ENCODE measurements at regions not wholly inside any gene's neighbourhood (a gene's known extent, or its start where the extent isn't known, plus 50 kb on each side); places are given as distances from the start of the nearest gene placed in this dataset.
A peak's percentile ranks its signal among the peaks of the same experiment; 100 is the strongest.

- Histone ChIP-seq H3K27ac (ENCODE audit: insufficient read depth, low read length) (no peak overlapping the region), H3K9ac (ENCODE audit: low read depth, low read length) (no peak overlapping the region), H3K23ac (ENCODE audit: low read depth, low read length) (no peak overlapping the region), H2BK120ac (ENCODE audit: low read depth, low read length) (peak overlapping the region; percentile 53; the same call in 1 of the 2 replicates), H3K27me3 (ENCODE audit: control insufficient read depth, insufficient read depth, low read length) (no peaks in the 10 kb centered on the region), H2AK9ac (replicated peaks; ENCODE audit: low read depth, low read length, poor library complexity) (no peak overlapping the region), H3K4ac (ENCODE audit: low read depth, low read length) (no peak overlapping the region), H2BK20ac (ENCODE audit: low read depth, low read length) (0 out of 2 replicates have a peak overlapping the region, but pooled peaks have one; percentile 11), H4K5ac (ENCODE audit: low read depth, low read length) (no peak overlapping the region), H3K4me3 (ENCODE audit: insufficient read depth, low read depth, low read length) (no peak overlapping the region), H3K4me1 (ENCODE audit: control insufficient read depth, insufficient read depth, low read length) (peaks cover 26% of the 10 kb centered on the region), H3K9me1 (ENCODE audit: insufficient read depth, low read length) (peaks cover 6% of the 10 kb centered on the region), H3K36me3 (ENCODE audit: control insufficient read depth, insufficient read depth, low read length) (no peaks in the 10 kb centered on the region), H2AFZ (replicated peaks; ENCODE audit: low read length, poor library complexity) (no peak overlapping the region), H2BK15ac (ENCODE audit: low read depth, low read length) (no peak overlapping the region; the same call in 2 of the 3 replicates), H2AK5ac (ENCODE audit: low read depth, low read length) (peak overlapping the region; percentile 66; the same call in 1 of the 2 replicates), H2BK5ac (ENCODE audit: low read depth, low read length, poor library complexity, severe bottlenecking) (no peak overlapping the region), H3K9me3 (ENCODE audit: control insufficient read depth, insufficient read depth, low read length) (peaks cover 8% of the 10 kb centered on the region), H4K20me1 (ENCODE audit: insufficient read depth, low read length) (no peaks in the 10 kb centered on the region), H3K79me1 (ENCODE audit: low read depth in 1 of 2, low read length in 2 of 2) (no peaks in the 10 kb centered on the region), H4K91ac (ENCODE audit: insufficient read depth, low read depth, low read length) (no peak overlapping the region), H3K56ac (ENCODE audit: extremely low read depth, insufficient read depth, low read length) (no peak overlapping the region), H3K4me2 (ENCODE audit: low read depth, low read length) (no peak overlapping the region), H3K14ac (replicated peaks; ENCODE audit: low read depth, low read length) (no peak overlapping the region), H4K8ac (ENCODE audit: low read depth in 2 of 2, low read length in 2 of 2) (no peak overlapping the region), H3K18ac (ENCODE audit: low read depth, low read length) (no peak overlapping the region)
- ATAC-seq (ENCODE audit: low read depth) = no peak
- dilution Hi-C loops (cut with HindIII; ENCODE audit: low sequenced_read_pairs, unreplicated experiment) = no loop called here
- TF ChIP-seq MXI1 (IDR thresholded peaks at IDR 0.05; ENCODE audit: borderline replicate concordance, low read depth, low read length) = no peak
- no peak for TF ChIP-seq RCOR1 (IDR thresholded peaks at IDR 0.05; ENCODE audit: insufficient replicate concordance, low read length)
- TF ChIP-seq NFE2L2 (IDR thresholded peaks at IDR 0.05; ENCODE audit: low read depth, low read length) = no peak
- TF ChIP-seq, protein P1, sequence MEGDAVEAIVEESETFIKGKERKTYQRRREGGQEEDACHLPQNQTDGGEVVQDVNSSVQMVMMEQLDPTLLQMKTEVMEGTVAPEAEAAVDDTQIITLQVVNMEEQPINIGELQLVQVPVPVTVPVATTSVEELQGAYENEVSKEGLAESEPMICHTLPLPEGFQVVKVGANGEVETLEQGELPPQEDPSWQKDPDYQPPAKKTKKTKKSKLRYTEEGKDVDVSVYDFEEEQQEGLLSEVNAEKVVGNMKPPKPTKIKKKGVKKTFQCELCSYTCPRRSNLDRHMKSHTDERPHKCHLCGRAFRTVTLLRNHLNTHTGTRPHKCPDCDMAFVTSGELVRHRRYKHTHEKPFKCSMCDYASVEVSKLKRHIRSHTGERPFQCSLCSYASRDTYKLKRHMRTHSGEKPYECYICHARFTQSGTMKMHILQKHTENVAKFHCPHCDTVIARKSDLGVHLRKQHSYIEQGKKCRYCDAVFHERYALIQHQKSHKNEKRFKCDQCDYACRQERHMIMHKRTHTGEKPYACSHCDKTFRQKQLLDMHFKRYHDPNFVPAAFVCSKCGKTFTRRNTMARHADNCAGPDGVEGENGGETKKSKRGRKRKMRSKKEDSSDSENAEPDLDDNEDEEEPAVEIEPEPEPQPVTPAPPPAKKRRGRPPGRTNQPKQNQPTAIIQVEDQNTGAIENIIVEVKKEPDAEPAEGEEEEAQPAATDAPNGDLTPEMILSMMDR (conservative IDR thresholded peaks at IDR 0.05; ENCODE audit: low read depth, low read length) = no peak
- in situ Hi-C loops (cut with MboI; ENCODE audit: low sequenced_read_pairs) = no loop called here
- no TSS peak for BruUV-seq (replicated peaks)
- POLR2A ChIA-PET (ENCODE audit: unreplicated experiment) = no interaction called here
- intact Hi-C loops (cut with micrococcal nuclease) = no loop called here
- 100% methylated on average over 3 of the region's 4 CpGs; no CpG with 5 or more reads in 1 of the 2 experiments for WGBS, 2 experiments (ENCODE audit: extremely low coverage in 2 of 2, insufficient read length in 1 of 2)
- no peak for DNase-seq
- CTCF ChIA-PET = no interaction called here
Measured at GRCh38 chr14:65256714-65257113, 154.4 kb upstream of the MAX start.

Data from IMR-90 (cell line).